ENCODE measurements at regions not wholly inside any gene's neighbourhood (a gene's known extent, or its start where the extent isn't known, plus 50 kb on each side); places are given as distances from the start of the nearest gene placed in this dataset.

DNA sequence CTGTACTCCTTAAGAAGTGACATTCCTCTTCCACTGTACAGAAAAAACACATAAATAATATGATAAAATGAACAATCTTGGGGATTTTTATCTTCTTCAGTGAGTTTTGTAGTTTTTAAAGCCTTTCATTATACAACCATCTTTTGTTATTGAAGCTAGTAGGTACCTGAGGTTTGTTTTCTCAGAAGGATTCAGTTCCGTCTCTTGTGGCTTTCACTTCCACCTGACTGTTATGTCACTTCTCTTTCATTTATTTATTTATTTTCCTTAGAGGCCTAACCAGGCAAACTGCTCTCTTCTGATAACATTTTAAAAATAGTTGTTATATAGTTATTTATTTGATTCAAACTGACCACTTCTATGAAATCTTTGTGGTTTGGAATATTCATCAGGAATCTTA, 464.2 kb downstream of the CCDC85A start:
- no peaks in the 10 kb centered on the region for H3K27me3 ChIP-seq
- TF ChIP-seq, protein P1, sequence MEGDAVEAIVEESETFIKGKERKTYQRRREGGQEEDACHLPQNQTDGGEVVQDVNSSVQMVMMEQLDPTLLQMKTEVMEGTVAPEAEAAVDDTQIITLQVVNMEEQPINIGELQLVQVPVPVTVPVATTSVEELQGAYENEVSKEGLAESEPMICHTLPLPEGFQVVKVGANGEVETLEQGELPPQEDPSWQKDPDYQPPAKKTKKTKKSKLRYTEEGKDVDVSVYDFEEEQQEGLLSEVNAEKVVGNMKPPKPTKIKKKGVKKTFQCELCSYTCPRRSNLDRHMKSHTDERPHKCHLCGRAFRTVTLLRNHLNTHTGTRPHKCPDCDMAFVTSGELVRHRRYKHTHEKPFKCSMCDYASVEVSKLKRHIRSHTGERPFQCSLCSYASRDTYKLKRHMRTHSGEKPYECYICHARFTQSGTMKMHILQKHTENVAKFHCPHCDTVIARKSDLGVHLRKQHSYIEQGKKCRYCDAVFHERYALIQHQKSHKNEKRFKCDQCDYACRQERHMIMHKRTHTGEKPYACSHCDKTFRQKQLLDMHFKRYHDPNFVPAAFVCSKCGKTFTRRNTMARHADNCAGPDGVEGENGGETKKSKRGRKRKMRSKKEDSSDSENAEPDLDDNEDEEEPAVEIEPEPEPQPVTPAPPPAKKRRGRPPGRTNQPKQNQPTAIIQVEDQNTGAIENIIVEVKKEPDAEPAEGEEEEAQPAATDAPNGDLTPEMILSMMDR (IDR thresholded peaks at IDR 0.05) = no peak
- H3K9me3 ChIP-seq = no peaks in the 10 kb centered on the region
- no peak overlapping the region for H3K27ac ChIP-seq
- intact Hi-C loops (cut with DNase I) = no loop called here
- no peaks in the 10 kb centered on the region for H3K36me3 ChIP-seq
- no peak overlapping the region for H3K4me3 ChIP-seq
- DNase-seq (ENCODE audit: low spot score in 2 of 2) = no peak
- no peaks in the 10 kb centered on the region for H3K4me1 ChIP-seq

DNA sequence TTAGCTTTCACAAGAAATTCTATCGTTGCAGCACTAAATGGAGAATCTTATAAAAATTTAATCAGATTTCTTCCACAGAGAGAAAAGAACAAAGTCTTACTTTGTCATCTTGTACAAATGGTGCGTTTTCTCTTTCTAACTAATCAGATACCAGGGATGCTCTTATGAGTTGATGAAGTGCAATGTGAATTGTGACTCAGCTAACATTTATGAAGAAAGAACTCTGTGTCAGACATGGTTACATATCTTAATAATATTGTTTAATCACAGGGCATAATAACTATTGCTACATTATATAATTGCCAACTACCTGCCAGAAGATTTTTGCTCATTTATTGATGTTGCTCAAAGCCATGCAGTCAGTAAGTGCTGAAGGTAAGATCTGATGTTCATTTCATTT, 465.0 kb downstream of the CCDC85A start:
- no peaks in the 10 kb centered on the region for H3K9me3 ChIP-seq
- H3K4me1 ChIP-seq = no peaks in the 10 kb centered on the region
- H3K27ac ChIP-seq = no peak overlapping the region
- intact Hi-C loops (cut with DNase I) = no loop called here
- H3K4me3 ChIP-seq = no peak overlapping the region
- DNase-seq (ENCODE audit: low spot score in 2 of 2) = no peak
- TF ChIP-seq, protein P1 (IDR thresholded peaks at IDR 0.05) = no peak
- H3K36me3 ChIP-seq = no peaks in the 10 kb centered on the region
- no peaks in the 10 kb centered on the region for H3K27me3 ChIP-seq

DNA sequence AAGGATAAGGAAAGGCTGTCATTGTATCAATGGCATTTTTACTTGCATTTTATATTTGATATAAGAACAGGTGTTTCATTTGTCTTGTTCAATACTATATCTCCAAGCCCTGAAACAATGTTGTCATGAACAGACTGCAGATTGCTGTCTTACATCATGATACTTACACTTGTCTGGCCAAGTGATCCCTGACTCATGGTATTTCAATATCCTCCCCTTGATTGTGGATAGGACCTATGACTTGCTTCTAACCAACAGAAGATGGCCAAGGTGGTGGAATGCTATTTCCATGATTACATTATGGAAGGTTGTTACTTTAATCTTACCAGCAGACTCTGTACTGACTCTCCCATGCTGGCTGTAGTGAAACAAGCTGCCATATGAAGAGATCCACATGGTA, 471.1 kb downstream of the CCDC85A start:
- Histone ChIP-seq H3K4me1 (no peaks in the 10 kb centered on the region), H3K27me3 (no peaks in the 10 kb centered on the region), H3K9me3 (no peaks in the 10 kb centered on the region), H3K36me3 (no peaks in the 10 kb centered on the region), H3K27ac (no peak overlapping the region), H3K4me3 (no peak overlapping the region)
- intact Hi-C loops (cut with DNase I) = no loop called here
- TF ChIP-seq, protein P1 (IDR thresholded peaks at IDR 0.05) = no peak
- DNase-seq (ENCODE audit: low spot score in 2 of 2) = no peak

DNA sequence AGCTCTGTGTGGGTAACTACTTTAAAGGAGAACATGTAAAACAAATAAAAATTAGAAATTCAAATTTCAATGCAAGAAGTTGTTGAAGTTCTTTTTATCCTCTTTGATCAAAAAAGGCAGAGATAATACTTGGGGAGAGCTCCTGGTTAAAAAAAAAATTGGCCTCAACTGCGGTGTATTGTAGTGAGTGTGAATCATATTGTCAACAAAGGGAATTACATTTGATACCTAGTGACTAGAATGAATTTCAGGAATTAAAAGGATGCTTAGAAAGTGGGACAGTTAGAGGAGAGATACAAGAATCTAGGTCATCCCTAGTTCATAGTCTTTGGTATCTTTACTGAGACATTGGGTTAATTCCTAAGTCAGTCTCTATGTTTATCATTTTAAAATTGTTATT, 473.0 kb downstream of the CCDC85A start:
- Histone ChIP-seq H3K4me1 (no peaks in the 10 kb centered on the region), H3K36me3 (no peaks in the 10 kb centered on the region), H3K4me3 (no peak overlapping the region), H3K27me3 (no peaks in the 10 kb centered on the region), H3K9me3 (no peaks in the 10 kb centered on the region), H3K27ac (no peak overlapping the region)
- intact Hi-C loops (cut with DNase I) = no loop called here
- TF ChIP-seq, protein P1 (IDR thresholded peaks at IDR 0.05) = no peak
- DNase-seq (ENCODE audit: low spot score in 2 of 2) = no peak

DNA sequence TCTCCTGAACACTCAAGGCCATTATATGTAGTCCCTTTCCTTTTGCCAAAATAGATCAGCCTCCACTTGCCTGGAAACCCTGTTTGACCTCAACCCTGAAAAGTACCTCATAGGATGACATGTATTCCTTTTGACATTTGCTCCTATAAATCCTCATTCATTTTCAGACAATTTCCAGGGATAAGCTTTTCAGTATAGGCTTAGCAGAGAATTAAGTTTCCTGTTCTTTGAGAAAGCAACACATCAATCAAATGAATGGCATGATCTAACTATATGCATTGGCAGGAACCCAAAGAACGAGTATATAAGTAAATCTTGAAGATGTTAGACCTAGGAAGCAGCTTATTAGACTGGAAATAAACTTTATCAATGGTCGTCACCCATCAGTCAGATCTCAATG, 483.0 kb downstream of the CCDC85A start:
- intact Hi-C loops (cut with DNase I) = no loop called here
- H3K27ac ChIP-seq = no peak overlapping the region
- H3K27me3 ChIP-seq = no peaks in the 10 kb centered on the region
- H3K9me3 ChIP-seq = no peaks in the 10 kb centered on the region
- DNase-seq (ENCODE audit: low spot score in 2 of 2) = no peak
- TF ChIP-seq, protein P1 (IDR thresholded peaks at IDR 0.05) = no peak
- no peaks in the 10 kb centered on the region for H3K36me3 ChIP-seq
- no peaks in the 10 kb centered on the region for H3K4me1 ChIP-seq
- no peak overlapping the region for H3K4me3 ChIP-seq

DNA sequence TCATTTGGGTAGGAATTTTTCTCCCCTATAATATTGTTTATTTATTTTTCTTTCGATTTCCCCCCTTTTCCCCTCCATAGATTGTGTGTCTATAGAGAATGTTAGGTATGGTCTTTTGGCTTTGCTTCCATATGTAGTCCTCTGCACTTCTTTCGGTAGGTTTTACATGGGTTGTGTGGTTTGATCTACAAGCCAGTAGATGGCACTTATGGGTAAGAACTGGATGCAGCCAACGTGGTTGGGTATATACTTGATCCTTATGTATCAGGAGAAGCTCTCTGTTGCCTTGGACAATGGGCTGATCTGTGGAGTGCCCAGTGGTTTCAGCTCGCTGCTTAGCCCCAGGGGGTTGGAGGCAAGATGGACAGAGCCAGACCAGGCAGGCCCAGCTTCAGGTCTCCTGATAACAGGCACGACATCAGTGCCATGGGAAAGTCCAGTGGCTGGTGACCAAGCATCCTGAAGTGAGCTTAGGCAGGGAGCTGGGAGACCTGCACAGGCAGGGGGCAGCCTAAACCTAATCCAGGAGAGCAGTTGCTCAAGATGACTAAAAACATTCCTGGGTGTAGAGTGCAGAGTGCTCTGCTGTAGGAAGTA, 488.3 kb downstream of the CCDC85A start:
- TF ChIP-seq, protein P1 (IDR thresholded peaks at IDR 0.05) = no peak
- Histone ChIP-seq H3K4me1 (peaks cover 0 to 2% of the 10 kb centered on the region in 2 donors), H3K4me3 (no peak overlapping the region), H3K27ac (no peak overlapping the region), H3K36me3 (no peaks in the 10 kb centered on the region), H3K9me3 (peaks cover 9 to 14% of the 10 kb centered on the region in 2 donors), H3K27me3 (no peaks in the 10 kb centered on the region)
- no peak for DNase-seq (ENCODE audit: low spot score in 2 of 2)
- intact Hi-C loops (cut with DNase I) = no loop called here
